A673 (cell line): ENCODE measurements at regions not wholly inside any gene's neighbourhood (a gene's known extent, or its start where the extent isn't known, plus 50 kb on each side); places are given as distances from the start of the nearest gene placed in this dataset.

Experiments used
- BruUV-seq: library from RNA; stranded (reverse); fragments of 400-500 nt; replicated peaks from 2 replicates; lab custom pipeline; 2021; lab: Mats Ljungman, UMichigan
- CTCF ChIA-PET: fragments of 300-600 bp; sonication (Branson Sonifier 250); formaldehyde crosslinking; loops from one replicate; lab custom pipeline; 2022; ENCODE audit warnings: antibody characterized with exemption; lab: Charles Lee
- POLR2A ChIA-PET: fragments of 300-600 bp; sonication (Branson Sonifier 250); formaldehyde crosslinking; loops from one replicate; lab custom pipeline; 2022; ENCODE audit warnings: antibody characterized with exemption; ENCODE audit not compliant: low non-redundant PET; lab: Charles Lee
- DNase-seq: peaks from one replicate; pipeline ENCODE4 v3.0.0-alpha.2; 2015; ENCODE audit warnings: low spot score
- H3K27ac ChIP-seq: fragments of 200-600 bp; sonication (generic); 2 replicates; pipeline ENCODE4 v1.5.1; 2016; ENCODE audit warnings: mixed run types, low read depth, mild to moderate bottlenecking, mixed read lengths, antibody characterized with exemption, low read length; ENCODE audit not compliant: poor library complexity, severe bottlenecking
- H3K27me3 ChIP-seq: fragments of 200-600 bp; sonication (generic); replicated peaks from 2 replicates; pipeline ENCODE4 v1.6.1; 2017; ENCODE audit warnings: mixed run types, low read depth, mild to moderate bottlenecking, mixed read lengths, antibody characterized with exemption, low read length; ENCODE audit not compliant: insufficient read depth, poor library complexity
- H3K36me3 ChIP-seq: fragments of 200-600 bp; sonication (generic); 2 replicates; pipeline ENCODE4 v1.6.1; 2016; ENCODE audit warnings: mixed run types, mild to moderate bottlenecking, mixed read lengths, antibody characterized with exemption, low read length; ENCODE audit not compliant: insufficient read depth, poor library complexity, severe bottlenecking
- H3K4me1 ChIP-seq: fragments of 200-600 bp; sonication (generic); 2 replicates; pipeline ENCODE4 v1.6.1; 2017; ENCODE audit warnings: mixed run types, mild to moderate bottlenecking, mixed read lengths, antibody characterized with exemption, low read length; ENCODE audit not compliant: insufficient read depth, poor library complexity, severe bottlenecking
- H3K4me3 ChIP-seq: fragments of 200-600 bp; sonication (generic); 2 replicates; pipeline ENCODE4 v1.5.1; 2016; ENCODE audit warnings: low read depth, mixed run types, mild to moderate bottlenecking, mixed read lengths, low read length; ENCODE audit not compliant: poor library complexity, severe bottlenecking
- H3K9me3 ChIP-seq: fragments of 200-600 bp; sonication (generic); 2 replicates; pipeline ENCODE4 v1.6.1; 2016; ENCODE audit warnings: mixed run types, low read depth, mild to moderate bottlenecking, mixed read lengths, antibody characterized with exemption, low read length; ENCODE audit not compliant: poor library complexity, severe bottlenecking
- EZH2 ChIP-seq: fragments of 200-600 bp; sonication (generic); IDR thresholded peaks from 2 replicates; pipeline ENCODE4 v1.6.1; 2017; ENCODE audit warnings: borderline replicate concordance, low read depth, mild to moderate bottlenecking, mixed read lengths, antibody characterized with exemption, low read length; ENCODE audit not compliant: poor library complexity, severe bottlenecking
- intact Hi-C: fragments of 100-400 bp; cut with micrococcal nuclease; formaldehyde crosslinking; loops from one replicate; pipeline ENCODE4 v1.10.0; 2022; ENCODE audit not compliant: unreplicated experiment
- TF ChIP-seq, protein P1 (sequence below): fragments of 300-800, 200-600 bp; sonication (generic); conservative IDR thresholded peaks from 2 replicates; pipeline ENCODE4 v1.5.1; 2017; ENCODE audit warnings: low read depth, mild to moderate bottlenecking, antibody characterized with exemption, low read length, moderate library complexity, mixed read lengths

DNA sequence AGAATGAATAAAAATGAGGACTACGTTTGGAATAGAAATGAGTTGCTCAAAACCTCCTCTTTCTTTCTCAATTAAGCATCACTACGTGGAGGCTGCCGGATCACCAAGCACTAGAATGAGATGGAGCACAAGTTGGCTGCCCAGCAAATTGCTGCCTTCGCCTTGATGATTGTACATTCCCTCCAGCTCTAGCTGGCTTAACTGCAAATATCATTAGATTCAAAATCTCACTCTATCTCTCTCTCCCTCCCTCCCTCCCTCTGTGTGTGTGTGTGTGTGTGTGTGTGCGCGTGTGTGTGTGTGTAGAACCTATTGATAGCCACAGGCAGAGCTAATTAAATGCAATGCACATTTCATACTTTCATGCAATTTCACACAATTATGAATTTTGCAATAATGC is 310.7 kb upstream of the CDH4 start:
- no peaks in the 10 kb centered on the region for H3K9me3 ChIP-seq
- intact Hi-C loops: no loop called here
- ChIA-PET CTCF (no interaction called here), POLR2A (no interaction called here)
- no peaks in the 10 kb centered on the region for H3K4me1 ChIP-seq
- no TSS peak for BruUV-seq
- DNase-seq: no peak
- H3K4me3 ChIP-seq: no peak overlapping the region
- H3K27ac ChIP-seq: no peak overlapping the region
- peaks cover 2% of the 10 kb centered on the region for H3K27me3 ChIP-seq
- H3K36me3 ChIP-seq: no peaks in the 10 kb centered on the region
- no peak for TF ChIP-seq EZH2
- TF ChIP-seq, protein P1, sequence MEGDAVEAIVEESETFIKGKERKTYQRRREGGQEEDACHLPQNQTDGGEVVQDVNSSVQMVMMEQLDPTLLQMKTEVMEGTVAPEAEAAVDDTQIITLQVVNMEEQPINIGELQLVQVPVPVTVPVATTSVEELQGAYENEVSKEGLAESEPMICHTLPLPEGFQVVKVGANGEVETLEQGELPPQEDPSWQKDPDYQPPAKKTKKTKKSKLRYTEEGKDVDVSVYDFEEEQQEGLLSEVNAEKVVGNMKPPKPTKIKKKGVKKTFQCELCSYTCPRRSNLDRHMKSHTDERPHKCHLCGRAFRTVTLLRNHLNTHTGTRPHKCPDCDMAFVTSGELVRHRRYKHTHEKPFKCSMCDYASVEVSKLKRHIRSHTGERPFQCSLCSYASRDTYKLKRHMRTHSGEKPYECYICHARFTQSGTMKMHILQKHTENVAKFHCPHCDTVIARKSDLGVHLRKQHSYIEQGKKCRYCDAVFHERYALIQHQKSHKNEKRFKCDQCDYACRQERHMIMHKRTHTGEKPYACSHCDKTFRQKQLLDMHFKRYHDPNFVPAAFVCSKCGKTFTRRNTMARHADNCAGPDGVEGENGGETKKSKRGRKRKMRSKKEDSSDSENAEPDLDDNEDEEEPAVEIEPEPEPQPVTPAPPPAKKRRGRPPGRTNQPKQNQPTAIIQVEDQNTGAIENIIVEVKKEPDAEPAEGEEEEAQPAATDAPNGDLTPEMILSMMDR: no peak

DNA sequence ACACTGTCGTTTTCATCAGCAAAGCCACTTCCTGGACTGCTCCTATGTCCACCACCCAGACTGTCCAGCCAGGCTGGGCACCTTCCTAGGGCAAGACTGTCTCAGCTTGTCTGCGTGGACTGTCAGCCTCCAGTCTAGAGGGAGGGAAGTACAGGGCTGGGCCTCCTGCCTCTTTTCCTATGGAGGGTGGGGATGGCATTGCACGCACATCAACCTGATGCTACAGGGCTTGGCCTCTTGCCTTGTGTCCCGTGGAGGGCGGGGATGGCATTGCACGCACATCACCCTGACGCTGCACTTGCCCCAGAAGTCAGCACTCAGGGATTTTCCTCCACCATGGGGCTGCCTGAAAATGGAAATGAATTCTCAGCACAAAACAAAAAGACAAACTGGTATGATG is 304.2 kb upstream of the CDH4 start:
- no peaks in the 10 kb centered on the region for H3K9me3 ChIP-seq
- TF ChIP-seq EZH2: no peak
- TF ChIP-seq, protein P1: no peak
- ChIA-PET CTCF (no interaction called here), POLR2A (no interaction called here)
- no TSS peak for BruUV-seq
- intact Hi-C loops: no loop called here
- no peaks in the 10 kb centered on the region for H3K4me1 ChIP-seq
- no peak overlapping the region for H3K27ac ChIP-seq
- peaks cover 16% of the 10 kb centered on the region for H3K27me3 ChIP-seq
- H3K36me3 ChIP-seq: no peaks in the 10 kb centered on the region
- no peak overlapping the region for H3K4me3 ChIP-seq
- no peak for DNase-seq

DNA sequence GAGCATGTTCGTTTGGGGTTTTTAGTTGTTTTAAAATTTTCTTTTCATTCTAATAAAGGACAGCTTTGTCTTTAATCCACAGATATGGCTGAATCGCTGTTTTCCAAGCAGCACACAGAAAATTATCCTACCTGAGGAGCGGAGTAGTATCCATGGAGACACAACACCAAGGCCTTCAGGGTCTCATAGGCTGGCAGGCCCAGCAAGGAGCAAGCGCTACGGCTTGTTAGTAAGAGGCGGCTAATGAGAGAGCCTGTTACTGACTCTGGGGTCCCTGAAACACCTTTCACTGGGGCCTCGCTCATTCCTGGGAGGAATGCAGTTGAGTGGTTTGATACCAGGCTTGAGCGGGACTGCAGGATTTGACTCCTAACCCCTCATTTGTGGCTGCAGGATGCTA is 303.8 kb upstream of the CDH4 start:
- DNase-seq: no peak
- no peaks in the 10 kb centered on the region for H3K9me3 ChIP-seq
- H3K27me3 ChIP-seq: peaks cover 16% of the 10 kb centered on the region
- no peaks in the 10 kb centered on the region for H3K36me3 ChIP-seq
- TF ChIP-seq EZH2: no peak
- TF ChIP-seq, protein P1: no peak
- no peak overlapping the region for H3K4me3 ChIP-seq
- no peak overlapping the region for H3K27ac ChIP-seq
- POLR2A ChIA-PET: no interaction called here
- CTCF ChIA-PET: no interaction called here
- no TSS peak for BruUV-seq
- intact Hi-C loops: no loop called here
- H3K4me1 ChIP-seq: no peaks in the 10 kb centered on the region
